HG03280 (cell line): ENCODE measurements at regions not wholly inside any gene's neighbourhood (a gene's known extent, or its start where the extent isn't known, plus 50 kb on each side); places are given as distances from the start of the nearest gene placed in this dataset.

ENCODE experiments used
- ATAC-seq: cut with Tn5 transposase; IDR thresholded peaks from one replicate; pipeline ENCODE4 v1.9.1; 2021; ENCODE audit warnings: mild to moderate bottlenecking, moderate library complexity; ENCODE audit not compliant: unreplicated experiment

DNA sequence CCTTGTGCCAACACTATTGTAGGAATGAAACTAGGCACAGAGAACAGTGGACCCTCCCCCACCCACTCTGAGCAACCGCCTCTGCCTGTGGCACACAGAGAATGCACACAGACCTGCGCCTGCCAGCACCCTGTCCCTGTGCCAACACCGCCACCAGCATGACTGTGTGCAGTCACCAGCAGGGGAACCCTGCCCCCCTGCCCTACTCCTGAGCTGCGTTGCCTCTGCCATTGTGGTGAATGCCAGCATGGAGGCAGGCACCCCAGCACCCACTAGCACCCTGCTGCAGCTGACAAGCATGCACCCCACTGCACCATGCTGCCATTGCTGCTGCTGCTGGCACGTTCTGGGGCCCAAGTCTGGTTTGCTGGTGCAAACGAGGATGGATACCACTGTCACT, 94.4 kb upstream of the PRLR start:
- ATAC-seq = no peak

- ATAC-seq = no peak
These were observed 93.9 kb upstream of the PRLR start for GRCh38 chr5:35324201-35324600.

- ATAC-seq = peak; percentile 13
These were observed 89.7 kb upstream of the PRLR start for GRCh38 chr5:35320029-35320428.

DNA sequence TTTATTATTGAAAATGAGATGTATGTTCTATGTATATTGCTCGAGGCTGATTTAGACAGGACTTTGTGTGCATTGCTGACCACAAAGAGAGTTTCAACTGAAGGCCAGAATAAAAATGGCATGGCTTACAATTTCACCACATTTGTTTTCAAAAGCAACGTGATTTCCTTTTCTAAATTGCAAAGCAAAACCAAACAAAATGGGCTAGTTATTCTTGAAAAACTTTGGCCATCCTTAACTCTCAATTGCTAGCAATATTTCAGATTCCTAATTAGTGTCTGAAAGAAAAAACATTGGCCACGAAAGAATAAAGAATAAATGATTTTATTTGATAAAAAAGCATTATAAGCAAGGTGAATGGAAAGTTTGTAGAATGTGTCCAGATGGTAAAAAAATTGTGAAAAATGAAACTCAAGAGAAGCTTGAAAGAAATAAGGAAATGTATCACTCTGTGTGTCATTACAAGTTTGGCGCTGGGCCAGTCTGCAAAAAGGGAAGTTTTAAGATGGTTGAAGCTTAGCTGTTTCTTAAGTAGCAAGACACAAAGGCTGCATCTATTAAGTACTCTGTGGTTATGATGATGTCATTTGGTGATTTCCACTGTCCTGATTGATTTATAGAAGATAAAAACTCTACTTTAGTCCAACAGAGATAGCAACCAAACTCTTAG, 89.2 kb upstream of the PRLR start:
- ATAC-seq = peak; percentile 95

- ATAC-seq = no peak
These were observed 87.3 kb upstream of the PRLR start for GRCh38 chr5:35317586-35317985.

- no peak for ATAC-seq
These were observed 86.5 kb upstream of the PRLR start for GRCh38 chr5:35316611-35317274.

DNA sequence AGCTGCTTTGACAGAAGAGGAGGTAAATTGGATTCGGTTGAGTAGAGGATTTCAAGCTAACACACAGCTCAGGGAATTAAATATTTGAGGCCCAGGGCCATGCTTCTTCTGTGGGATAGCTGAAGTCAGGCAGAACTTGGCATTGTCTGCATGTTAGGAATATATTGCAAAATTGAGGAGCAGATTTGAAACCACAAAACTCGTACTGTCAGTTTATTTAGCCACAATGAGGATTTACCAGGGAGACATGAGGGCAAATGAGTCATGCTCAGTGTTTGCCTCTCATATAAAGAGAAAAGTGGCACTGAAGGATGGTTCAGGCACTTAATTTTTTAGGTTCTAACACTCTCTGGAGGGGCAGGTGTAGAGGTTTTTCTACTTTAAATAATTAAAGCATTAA, 83.0 kb upstream of the PRLR start:
- no peak for ATAC-seq

GRCh38 chr5:35312267-35312666, 82.0 kb upstream of the PRLR start:
- ATAC-seq = no peak

- ATAC-seq = no peak
These were observed 79.3 kb upstream of the PRLR start for GRCh38 chr5:35309365-35310130.

DNA sequence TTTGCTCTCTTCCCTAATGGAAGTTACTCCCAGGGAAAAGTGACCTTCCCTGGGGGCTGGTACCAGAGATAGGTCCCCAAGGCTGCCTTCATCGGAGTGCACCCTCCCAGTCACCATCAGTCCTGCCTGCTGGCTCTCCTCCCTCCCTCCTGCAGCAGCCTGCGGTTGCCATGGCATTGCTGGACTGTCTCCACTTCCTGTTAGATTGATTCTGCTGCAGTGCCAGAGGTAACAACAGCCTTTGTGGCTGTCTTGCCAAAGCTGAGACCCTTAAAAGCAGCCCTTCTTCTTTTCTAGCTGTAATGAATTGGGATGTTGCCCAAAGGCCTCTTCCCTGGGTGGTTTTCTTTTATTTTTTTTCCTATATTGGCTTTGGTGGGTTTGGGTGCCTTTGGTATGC, 78.1 kb upstream of the PRLR start:
- no peak for ATAC-seq

DNA sequence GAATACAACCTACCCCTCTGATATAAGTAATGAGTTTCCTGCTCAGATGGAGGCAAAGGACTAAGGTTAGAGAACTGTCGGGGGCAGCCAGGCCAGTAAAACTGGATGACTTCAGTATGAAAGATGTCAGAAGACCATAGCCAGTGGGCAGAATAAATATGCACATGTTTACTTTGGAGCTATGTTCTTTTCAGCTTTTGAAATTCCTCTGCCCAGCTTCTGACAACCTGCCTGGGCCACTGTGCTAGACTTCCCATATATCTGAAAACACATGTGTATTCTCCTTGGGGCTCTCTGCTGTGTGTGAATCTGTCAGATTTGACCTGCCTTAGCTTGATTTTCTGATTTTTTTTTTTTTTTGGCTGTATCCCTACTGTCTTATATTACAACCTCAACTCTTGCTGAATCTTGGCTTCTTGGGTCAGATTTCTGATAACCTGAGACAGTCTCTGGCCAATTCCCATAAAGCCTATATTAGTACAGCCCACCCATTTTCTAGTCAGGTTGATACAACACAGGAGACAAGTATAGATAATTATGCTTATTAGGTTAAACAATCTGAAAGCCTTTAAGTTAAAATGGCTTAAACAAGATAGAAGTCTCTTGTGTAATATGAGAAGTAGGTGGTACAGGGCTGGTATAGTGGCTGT, 76.6 kb upstream of the PRLR start:
- no peak for ATAC-seq

GRCh38 chr5:35305336-35306020, 75.2 kb upstream of the PRLR start:
- ATAC-seq = no peak

DNA sequence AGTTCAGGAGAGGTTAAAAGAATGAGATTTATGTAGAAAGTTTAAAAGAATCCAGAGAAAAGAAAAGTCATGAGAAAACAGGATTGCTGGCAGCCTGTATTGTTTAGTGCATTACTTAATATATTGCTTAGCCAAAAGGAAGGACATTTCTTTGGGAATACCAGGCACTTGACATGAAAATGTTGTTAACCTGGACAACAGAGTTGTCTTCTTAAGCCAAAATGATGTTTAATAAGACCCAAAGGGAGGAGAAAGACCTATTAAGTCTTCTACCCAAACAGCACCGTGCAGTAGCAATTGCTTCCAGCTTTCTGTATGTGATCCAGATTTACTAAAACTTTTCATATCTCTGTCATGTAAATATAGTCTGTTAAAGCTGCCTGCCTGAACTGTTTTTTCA, 74.0 kb upstream of the PRLR start:
- no peak for ATAC-seq

DNA sequence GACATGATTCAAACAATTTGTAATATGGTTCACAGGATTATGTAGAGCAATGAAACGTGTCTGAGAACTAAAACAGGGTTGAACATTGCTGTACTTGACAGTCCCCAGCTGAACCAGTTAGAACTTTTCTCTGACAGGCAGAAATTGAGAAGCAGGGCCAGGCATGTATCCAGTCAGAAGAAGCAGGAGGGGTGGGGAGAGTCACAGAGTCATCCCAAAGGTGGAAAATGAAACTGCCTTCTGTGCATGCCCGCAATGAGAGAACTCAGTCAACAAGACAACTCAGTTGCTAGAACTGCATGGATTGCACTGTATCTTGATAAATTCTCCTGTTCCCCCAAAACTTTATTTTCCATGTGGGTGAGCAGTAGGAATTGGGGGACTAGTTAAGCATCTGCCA, 72.9 kb upstream of the PRLR start:
- ATAC-seq = no peak

- peak; percentile 81 for ATAC-seq
These were observed 72.3 kb upstream of the PRLR start for GRCh38 chr5:35302544-35302943.

- no peak for ATAC-seq
These were observed 67.5 kb upstream of the PRLR start for GRCh38 chr5:35297755-35298154.

- ATAC-seq = no peak
These were observed 64.7 kb upstream of the PRLR start for GRCh38 chr5:35294976-35295375.

DNA sequence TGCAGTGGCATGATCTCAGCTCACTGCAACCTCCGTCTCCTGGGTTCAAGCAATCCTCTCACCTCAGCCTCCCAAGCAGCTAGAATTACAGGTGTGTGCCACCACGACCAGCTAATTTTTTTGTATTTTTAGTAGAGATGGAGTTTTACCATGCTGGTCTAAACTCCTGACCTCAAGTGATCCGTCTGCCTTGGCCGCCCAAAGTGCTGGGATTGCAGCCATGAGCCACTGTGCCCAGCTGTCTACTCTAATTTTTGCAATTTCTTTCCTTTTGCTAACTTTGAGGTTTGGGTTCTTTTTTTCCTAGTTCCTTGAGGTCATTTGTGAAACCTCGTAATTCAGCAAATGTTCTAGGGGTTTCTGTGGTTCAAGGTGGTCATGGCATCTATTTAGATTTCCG, 63.7 kb upstream of the PRLR start:
- ATAC-seq = no peak

- ATAC-seq = no peak
These were observed 55.1 kb upstream of the PRLR start for GRCh38 chr5:35285435-35285834.

- ATAC-seq = no peak
These were observed 54.7 kb upstream of the PRLR start for GRCh38 chr5:35285011-35285410.

DNA sequence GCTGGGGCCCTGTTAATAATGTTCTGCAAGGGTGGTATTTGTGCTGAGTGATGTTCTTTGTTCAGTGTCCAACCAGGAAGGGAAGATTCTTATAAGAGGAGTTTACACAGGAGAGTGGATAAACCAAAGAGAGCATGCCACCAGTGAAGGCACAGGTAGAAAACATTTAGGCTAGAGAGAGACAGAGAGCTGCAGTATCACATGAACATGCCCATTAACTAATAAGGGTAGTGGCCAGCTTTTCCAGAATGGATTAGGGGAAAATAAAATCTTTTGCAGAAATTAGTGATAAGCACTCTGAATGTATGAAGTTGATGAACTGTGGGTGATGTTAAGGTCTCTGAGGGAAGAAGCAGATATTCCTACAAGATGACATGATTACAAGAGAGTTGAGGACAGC, 54.1 kb upstream of the PRLR start:
- ATAC-seq = no peak
